NCI-H2196 treated with DMSO at 0.1 percent for 48 hours (cell line): ENCODE measurements at regions not wholly inside any gene's neighbourhood (a gene's known extent, or its start where the extent isn't known, plus 50 kb on each side); places are given as distances from the start of the nearest gene placed in this dataset.

Experiments used
- DNase-seq: peaks from one replicate; lab custom pipeline; 2025; ENCODE audit not compliant: unreplicated experiment; lab: John Stamatoyannopoulos, UW

- DNase-seq = no peak
Measured at GRCh38 chr13:70911286-70911685, 803.0 kb upstream of the KLHL1 start.

DNA sequence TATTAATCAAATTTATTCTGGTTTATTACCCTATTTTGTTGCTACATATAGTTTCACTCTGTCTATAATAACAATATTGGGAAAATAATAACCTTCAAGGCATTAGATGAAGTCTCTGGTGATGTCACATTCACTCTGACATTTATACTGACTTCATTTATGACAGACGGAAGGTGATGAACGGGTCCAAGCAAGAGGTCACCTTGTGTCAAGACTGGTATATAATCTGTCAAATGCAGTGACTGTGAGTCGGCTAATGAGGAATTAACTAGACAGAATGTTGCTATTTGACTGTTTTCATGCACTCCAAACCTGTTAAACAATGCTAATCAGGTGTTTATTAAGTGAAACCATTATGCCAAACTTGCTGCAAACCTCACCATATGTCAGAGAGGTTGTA lies 800.5 kb upstream of the KLHL1 start:
- DNase-seq = no peak

- DNase-seq = no peak
Measured at GRCh38 chr13:70905035-70905434, 796.8 kb upstream of the KLHL1 start.

DNA sequence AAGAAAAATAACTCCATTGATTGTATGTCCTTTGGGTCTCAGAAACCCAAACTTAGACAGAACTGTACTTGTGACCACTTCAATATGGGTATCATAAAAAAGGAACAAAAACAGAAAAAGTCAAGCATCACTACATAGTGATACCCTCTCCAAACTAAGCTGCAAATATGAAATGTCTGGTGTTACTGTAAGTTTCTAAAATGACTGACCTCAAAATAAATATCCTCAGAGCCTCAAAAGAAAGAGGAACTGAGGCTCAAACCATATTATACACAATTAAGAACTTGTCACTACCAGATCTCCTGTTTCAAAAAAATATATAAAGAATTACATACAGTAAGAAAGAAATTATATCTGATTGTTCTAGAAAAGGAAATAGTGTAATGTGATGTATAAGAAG lies 787.9 kb upstream of the KLHL1 start:
- DNase-seq = no peak

GRCh38 chr13:70895599-70895998 lies 787.3 kb upstream of the KLHL1 start:
- no peak for DNase-seq

DNA sequence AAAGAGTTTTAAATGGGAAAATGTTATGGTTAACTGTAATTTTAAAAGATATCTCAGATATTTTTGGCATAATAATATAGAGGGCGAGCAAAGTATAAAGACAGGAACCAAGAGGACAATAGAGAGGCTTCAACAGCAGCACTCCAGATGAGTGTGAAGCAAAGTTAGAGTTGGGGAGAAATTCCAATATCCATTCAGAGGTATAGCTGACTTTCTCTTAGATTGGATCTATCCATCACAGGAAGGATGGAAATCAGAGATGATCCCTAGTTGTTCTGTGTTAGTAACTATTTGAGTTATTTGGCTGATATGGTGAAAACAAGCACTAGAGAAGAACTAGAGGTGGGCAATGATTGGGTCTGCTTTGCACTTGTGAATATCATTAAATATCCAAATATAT lies 786.0 kb upstream of the KLHL1 start:
- DNase-seq = no peak

- DNase-seq = no peak
Measured at GRCh38 chr13:70893832-70894231, 785.6 kb upstream of the KLHL1 start.

DNA sequence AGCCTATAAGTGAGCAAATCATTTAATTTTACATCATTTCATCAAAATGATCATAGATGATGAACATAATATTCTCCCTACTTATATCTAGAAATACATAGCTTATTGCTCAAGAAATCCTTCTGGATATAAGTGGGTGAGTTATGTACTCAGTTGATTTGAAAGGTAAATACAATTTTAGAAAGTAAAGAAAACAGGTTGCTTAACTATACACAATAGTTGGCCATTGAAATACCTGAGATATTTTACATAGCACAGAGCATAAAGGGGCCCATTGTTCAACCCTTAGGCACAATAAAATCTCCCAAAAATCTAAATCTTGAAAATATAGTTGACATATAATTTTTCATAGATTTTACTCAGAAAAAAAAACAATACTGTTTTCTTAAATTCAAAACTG lies 782.0 kb upstream of the KLHL1 start:
- no peak for DNase-seq

- no peak for DNase-seq
Measured at GRCh38 chr13:70889163-70889562, 780.9 kb upstream of the KLHL1 start.

DNA sequence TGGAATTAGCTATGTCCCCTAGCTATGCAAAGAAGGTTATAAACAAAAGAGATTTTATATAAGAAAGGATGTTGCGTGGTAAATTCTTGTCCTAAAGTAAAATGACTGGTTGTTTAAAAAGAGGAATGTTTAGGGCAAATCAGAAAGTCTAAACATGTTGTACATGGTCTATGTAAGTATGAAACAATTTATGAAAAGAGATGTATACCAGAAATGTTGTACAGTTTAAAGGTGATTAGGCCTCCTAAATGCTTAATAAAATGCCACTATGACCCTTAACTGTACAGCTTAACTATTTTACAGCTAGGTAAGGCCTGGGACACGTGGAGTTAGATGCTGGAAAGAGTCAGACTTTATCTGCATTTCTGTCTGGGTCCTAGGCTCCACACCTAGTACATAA lies 775.9 kb upstream of the KLHL1 start:
- DNase-seq = no peak

DNA sequence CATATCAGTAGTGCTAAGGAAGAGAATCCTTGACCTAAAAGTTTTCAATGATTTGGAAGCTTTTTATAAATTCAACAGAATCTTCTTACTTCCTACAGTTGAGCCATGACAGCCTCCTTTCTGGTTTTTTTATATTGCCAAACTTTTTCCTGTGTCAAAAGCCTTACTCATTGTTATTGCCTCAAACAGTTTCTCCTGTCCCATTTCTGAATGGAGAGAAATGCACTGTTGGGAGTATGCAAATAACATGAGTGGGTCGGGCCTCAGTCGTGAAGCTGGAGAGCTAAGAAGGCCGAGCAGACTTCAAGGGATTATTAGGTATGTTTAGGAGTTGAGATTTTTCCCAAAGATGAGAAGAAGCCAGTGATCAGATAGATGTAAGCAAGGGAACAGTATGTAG lies 766.4 kb upstream of the KLHL1 start:
- DNase-seq = no peak

- no peak for DNase-seq
Measured at GRCh38 chr13:70864731-70865130, 756.5 kb upstream of the KLHL1 start.

GRCh38 chr13:70856711-70857110 lies 748.5 kb upstream of the KLHL1 start:
- DNase-seq = no peak

DNA sequence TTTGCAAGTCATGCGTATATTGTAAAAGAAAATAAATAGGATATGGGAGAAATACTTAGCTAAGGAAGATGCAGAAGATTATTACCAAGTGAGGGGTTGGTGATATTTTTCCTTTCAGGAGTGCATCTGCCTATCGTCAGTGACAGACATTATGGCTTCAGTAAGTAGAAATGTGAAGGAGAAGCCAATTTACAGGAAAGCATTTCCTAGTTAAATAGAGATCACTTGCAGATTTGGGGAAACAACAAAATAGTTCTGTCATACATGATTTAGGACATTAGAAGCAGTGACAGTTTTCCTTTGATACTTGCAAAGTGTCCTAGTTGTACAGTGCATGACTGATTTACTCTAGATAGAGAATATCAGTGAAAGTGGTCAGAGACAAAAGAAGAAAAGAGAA lies 747.8 kb upstream of the KLHL1 start:
- DNase-seq = no peak

DNA sequence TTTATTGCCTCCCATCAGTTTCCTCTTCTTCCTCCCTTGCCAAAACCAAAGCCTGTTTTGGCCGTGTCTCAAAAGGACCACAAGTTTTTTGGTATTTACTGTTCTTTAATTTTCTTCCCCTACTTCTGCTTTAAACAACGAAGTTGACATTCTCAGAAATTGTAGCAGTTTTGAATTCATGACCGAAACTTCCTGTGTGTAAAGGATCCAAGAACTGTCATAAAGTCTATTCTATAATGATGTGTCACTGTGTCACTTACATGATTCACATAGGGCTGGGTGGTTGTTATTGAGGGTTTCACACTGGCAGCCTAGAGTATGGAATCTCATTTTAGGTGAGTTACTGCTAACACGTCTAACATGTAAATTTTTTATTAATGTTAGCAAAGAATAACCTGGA lies 741.0 kb upstream of the KLHL1 start:
- DNase-seq = no peak

DNA sequence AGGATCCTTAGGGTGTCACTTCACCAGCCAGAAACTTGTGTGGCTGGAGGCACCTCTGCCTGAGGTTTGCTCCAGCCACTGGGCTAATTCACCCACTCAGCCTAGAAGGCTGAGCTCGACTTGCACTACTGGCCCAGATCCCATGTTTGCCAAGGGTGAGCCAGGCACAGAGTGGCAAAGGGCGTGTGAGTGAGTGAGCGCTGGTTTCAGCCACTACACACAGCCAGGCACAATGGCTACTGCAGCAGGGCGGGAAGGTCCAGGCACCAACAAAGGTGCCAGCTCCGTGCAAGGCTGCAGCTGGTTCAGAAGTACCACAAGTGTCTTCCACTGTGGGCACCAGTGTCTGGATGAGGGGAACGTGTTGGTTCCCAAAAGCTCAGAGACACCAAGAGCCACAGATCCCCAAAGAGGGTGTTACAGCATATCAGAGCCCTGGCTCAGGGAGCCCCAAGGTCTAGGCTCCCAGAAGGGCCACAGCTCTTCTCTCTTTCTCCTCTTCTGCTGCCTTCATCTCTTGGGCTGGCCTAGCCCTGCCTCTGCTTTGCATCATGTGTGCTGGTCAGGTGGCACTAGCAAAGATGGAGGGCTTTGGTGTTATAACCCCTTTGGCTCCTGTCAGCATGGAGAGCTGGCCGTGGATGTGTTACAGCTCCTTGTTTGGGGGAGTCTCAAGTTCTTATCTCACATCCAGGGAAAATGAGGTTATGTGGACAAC lies 736.3 kb upstream of the KLHL1 start:
- no peak for DNase-seq

DNA sequence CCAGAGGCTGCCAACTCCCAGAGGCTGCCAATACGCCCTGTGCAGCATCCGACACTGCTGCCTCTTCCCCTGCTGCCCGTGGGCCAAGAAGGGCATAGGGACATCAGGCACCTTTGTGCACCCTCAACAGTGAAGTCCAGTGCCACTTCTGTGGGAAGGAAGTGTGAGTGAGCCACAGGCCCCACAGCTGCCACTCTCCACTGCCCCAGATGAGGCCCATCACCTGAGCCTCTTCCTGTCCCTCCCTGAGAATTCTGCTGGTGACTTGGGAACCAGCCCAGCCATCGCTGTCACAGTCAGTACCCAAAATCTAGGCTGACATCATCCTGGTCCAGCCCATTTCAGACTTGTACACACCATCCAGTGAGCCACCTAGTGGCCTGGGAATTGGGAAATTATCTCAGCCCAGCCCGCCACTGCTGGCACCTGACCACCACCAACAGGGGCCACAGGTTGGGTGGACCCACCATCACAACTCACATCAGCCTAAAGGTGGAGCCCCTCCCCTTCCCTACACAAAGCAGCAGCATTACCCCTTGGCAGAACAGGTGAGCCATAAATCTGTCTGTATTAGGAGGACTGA lies 733.9 kb upstream of the KLHL1 start:
- DNase-seq = no peak

DNA sequence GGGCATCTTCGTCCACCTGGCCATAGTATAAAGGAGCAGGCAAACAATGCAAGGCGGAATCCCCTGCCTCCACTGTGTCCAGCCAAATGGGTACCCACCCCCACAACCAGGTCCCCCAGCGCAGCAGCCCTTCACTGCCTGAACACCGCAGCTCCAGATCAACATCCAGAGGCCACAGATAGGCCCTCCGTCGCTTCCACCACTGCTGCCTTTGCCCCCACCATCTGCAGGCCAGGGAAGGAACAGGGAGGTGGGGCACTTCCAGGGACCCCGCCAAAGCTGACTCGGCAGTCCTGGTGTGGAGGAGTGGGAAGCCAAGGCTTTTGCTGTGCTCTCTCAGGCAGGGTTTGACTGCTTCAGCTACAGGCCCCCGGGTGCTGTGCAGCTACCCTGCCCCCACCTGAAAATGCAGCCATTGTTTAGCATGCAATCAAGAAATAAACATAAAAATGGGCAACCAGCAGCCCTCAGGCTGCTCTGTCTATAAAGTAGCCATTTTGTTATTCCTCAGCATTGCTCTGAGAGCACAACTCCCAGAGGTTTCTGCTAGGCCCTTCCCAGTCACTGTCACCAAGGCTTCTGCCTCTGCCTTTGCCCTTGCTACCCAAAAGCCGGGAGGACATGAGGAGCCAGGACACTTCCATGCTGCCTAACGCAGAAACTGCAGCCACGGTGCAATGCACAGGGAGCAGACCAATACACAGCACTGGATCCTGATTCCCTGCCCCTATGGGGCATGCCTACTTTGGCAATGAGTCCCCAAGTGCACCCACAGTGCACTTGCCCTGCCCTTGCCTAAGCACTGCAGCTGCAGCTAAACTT lies 733.2 kb upstream of the KLHL1 start:
- DNase-seq = no peak

DNA sequence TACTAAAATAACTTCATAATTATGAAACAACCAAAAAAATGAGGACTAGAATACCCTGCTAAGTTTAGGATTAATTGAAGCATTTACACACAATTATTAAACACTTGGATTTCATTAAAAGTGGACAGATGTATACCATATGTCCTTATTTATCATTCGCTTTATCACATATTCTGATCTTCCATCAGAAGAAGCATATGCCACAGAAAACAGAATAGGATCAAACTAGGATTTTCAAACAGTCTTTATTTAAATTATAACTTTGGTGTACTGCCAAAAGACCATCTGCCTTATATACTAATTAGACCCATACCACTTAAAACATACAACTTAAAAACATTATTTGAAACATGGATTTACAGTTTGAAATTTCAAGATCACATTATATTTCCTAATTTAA lies 727.1 kb upstream of the KLHL1 start:
- DNase-seq = no peak

DNA sequence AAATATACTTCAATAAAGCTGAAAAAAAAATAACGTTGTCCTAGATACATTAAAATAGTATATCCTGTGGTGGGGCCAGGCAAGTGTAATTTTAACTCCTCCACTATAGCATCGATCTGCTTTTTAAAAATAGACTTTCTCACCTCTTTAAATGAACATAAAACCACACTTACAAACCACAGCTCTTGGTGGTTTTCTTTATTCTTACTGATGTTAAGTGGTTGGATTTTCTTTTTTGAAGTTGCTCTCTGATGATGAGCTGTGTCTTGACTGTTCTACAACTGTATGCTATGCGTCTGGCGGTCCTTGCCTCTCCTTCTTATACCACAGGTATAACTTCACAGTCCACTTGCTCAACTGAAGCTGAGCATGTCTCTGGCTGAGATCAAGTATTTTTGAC lies 721.5 kb upstream of the KLHL1 start:
- DNase-seq = no peak

DNA sequence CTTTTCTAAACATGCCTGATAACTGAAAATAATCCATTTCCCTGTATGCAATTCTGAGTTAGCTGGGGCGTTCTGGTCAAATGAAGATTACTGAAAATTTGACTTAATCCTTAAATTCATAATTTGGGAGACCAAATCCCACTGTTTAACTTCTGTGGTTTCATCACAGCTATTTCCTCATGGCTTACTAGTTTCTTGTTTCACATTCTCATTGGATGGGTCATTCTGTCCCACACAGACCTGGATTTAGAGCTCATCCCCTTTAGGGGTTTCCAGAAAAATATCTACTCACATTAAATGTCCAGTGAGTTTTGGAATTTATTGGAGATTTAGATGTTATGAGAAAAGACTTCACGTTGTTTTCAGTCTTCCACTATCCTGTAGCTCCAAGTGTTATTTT lies 709.3 kb upstream of the KLHL1 start:
- no peak for DNase-seq

- no peak for DNase-seq
Measured at GRCh38 chr13:70816853-70817252, 708.6 kb upstream of the KLHL1 start.
